GM12878 (cell line): ENCODE measurements at regions not wholly inside any gene's neighbourhood (a gene's known extent, or its start where the extent isn't known, plus 50 kb on each side); places are given as distances from the start of the nearest gene placed in this dataset.

Experiments
- CHD1 ChIP-seq: IDR thresholded peaks from 2 replicates; pipeline ENCODE4 v1.6.1; 2012; ENCODE audit warnings: low read depth, low read length, improper control_type of control experiment
- EGR1 ChIP-seq, 2 experiments: IDR thresholded peaks; 1 replicate in 1 of 2; 2 replicates in 1 of 2; pipeline ENCODE4 v1.6.1; 2011 to 2012; ENCODE audit warnings: low read depth in 2 of 2, low read length in 2 of 2, borderline replicate concordance in 1 of 2, mild to moderate bottlenecking in 1 of 2, moderate library complexity in 1 of 2
- NFIC ChIP-seq: IDR thresholded peaks from 2 replicates; pipeline ENCODE4 v1.6.1; 2012; ENCODE audit warnings: low read depth, mild to moderate bottlenecking, inconsistent platforms, low read length, moderate library complexity
- SREBF2 ChIP-seq: IDR thresholded peaks from 2 replicates; pipeline ENCODE4 v1.6.1; 2012; ENCODE audit warnings: mild to moderate bottlenecking, low read length
- TAF1 ChIP-seq: IDR thresholded peaks from 2 replicates; pipeline ENCODE4 v1.6.1; 2011; ENCODE audit warnings: mild to moderate bottlenecking, low read depth, low read length, borderline replicate concordance
- TCF12 ChIP-seq: IDR thresholded peaks from 2 replicates; pipeline ENCODE4 v1.6.1; 2011; ENCODE audit warnings: low read depth, mild to moderate bottlenecking, low read length
- TF ChIP-seq, protein P1 (sequence below), 3 experiments: IDR thresholded peaks in 2 of 3; conservative IDR thresholded peaks in 1 of 3; 2 replicates each; pipeline ENCODE4 v1.5.1; 2011; ENCODE audit warnings: low read depth in 3 of 3, low read length in 3 of 3, mild to moderate bottlenecking in 3 of 3, control low read depth in 2 of 3, moderate library complexity in 2 of 3, inconsistent platforms in 1 of 3, mixed read lengths in 1 of 3; ENCODE audit not compliant: control insufficient read depth in 2 of 3, insufficient read depth in 1 of 3; ENCODE audit errors: extremely low read depth in 1 of 3
- TF ChIP-seq, protein P2 (sequence below): fragments of 450-650 bp; formaldehyde crosslinking; IDR thresholded peaks from 2 replicates; pipeline ENCODE4 v1.4.0; 2022; ENCODE audit warnings: mild to moderate bottlenecking, moderate library complexity
- TF ChIP-seq, protein P3 (sequence below): IDR thresholded peaks from 2 replicates; pipeline ENCODE4 v1.6.1; 2011; ENCODE audit warnings: mild to moderate bottlenecking, low read depth, low read length, moderate library complexity; ENCODE audit not compliant: insufficient replicate concordance

DNA sequence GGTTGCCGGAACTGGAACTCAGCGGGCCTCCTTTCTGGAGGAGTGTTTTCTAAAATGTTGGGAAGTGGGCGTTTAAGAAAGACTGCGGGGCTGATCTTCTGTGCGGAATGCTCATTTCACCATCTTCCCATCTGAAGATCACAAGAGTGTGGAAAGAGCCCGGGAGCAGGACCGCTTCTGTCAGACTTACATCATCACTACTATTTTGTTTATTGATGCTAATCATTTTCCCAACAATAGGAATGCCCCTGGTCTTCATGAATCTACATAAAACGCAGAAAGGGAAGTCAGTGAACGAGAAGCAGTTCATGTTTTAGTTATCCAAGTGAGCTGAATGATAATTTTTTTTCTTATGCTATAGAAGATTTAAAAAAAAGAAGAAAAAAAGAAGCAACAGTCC is 447.8 kb upstream of the MKI67 start:
- TF ChIP-seq NFIC, result no peak
- no peak for TF ChIP-seq SREBF2
- TF ChIP-seq EGR1 (IDR thresholded peaks at IDR 0.05; ENCODE audit: borderline replicate concordance in 1 of 2, low read depth in 2 of 2, low read length in 2 of 2), result no peak
- TF ChIP-seq, protein P1, sequence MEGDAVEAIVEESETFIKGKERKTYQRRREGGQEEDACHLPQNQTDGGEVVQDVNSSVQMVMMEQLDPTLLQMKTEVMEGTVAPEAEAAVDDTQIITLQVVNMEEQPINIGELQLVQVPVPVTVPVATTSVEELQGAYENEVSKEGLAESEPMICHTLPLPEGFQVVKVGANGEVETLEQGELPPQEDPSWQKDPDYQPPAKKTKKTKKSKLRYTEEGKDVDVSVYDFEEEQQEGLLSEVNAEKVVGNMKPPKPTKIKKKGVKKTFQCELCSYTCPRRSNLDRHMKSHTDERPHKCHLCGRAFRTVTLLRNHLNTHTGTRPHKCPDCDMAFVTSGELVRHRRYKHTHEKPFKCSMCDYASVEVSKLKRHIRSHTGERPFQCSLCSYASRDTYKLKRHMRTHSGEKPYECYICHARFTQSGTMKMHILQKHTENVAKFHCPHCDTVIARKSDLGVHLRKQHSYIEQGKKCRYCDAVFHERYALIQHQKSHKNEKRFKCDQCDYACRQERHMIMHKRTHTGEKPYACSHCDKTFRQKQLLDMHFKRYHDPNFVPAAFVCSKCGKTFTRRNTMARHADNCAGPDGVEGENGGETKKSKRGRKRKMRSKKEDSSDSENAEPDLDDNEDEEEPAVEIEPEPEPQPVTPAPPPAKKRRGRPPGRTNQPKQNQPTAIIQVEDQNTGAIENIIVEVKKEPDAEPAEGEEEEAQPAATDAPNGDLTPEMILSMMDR (IDR thresholded peaks at IDR 0.05 in 2 of 3, conservative IDR thresholded peaks at IDR 0.05 in 1 of 3; ENCODE audit: control insufficient read depth in 2 of 3, extremely low read depth in 1 of 3, insufficient read depth in 1 of 3, low read depth in 3 of 3, low read length in 3 of 3), result no peak
- no peak for TF ChIP-seq TAF1
- TF ChIP-seq TCF12, result no peak
- TF ChIP-seq, protein P2, sequence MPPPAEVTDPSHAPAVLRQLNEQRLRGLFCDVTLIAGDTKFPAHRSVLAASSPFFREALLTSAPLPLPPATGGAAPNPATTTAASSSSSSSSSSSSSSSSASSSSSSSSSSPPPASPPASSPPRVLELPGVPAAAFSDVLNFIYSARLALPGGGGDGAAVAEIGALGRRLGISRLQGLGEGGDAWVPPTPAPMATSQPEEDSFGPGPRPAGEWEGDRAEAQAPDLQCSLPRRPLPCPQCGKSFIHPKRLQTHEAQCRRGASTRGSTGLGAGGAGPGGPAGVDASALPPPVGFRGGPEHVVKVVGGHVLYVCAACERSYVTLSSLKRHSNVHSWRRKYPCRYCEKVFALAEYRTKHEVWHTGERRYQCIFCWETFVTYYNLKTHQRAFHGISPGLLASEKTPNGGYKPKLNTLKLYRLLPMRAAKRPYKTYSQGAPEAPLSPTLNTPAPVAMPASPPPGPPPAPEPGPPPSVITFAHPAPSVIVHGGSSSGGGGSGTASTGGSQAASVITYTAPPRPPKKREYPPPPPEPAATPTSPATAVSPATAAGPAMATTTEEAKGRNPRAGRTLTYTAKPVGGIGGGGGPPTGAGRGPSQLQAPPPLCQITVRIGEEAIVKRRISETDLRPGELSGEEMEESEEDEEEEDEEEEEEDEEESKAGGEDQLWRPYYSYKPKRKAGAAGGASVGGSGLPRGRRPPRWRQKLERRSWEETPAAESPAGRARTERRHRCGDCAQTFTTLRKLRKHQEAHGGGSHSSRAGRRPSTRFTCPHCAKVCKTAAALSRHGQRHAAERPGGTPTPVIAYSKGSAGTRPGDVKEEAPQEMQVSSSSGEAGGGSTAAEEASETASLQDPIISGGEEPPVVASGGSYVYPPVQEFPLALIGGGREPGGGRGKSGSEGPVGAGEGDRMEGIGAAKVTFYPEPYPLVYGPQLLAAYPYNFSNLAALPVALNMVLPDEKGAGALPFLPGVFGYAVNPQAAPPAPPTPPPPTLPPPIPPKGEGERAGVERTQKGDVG (CRISPR knock-in tag), result no peak
- TF ChIP-seq CHD1, result no peak
- TF ChIP-seq, protein P3, sequence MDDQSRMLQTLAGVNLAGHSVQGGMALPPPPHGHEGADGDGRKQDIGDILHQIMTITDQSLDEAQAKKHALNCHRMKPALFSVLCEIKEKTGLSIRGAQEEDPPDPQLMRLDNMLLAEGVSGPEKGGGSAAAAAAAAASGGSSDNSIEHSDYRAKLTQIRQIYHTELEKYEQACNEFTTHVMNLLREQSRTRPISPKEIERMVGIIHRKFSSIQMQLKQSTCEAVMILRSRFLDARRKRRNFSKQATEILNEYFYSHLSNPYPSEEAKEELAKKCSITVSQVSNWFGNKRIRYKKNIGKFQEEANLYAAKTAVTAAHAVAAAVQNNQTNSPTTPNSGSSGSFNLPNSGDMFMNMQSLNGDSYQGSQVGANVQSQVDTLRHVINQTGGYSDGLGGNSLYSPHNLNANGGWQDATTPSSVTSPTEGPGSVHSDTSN, result no peak
